HL-60 (cell line): ENCODE measurements at regions not wholly inside any gene's neighbourhood (a gene's known extent, or its start where the extent isn't known, plus 50 kb on each side); places are given as distances from the start of the nearest gene placed in this dataset.

Experiments
- CTCF ChIP-seq: IDR thresholded peaks from one replicate; pipeline ENCODE4 v1.5.1; 2011; ENCODE audit warnings: low read length, control low read depth, inconsistent platforms; ENCODE audit not compliant: insufficient read depth
- REST ChIP-seq: IDR thresholded peaks from 2 replicates; pipeline ENCODE4 v1.6.1; 2012; ENCODE audit warnings: low read depth; ENCODE audit not compliant: insufficient replicate concordance

- TF ChIP-seq CTCF (no peak), REST (no peak)
Measured at GRCh38 chr4:29805916-29806480, 914.2 kb upstream of the PCDH7 start.
